Hepatocyte (in vitro differentiated cells): ENCODE measurements at regions not wholly inside any gene's neighbourhood (a gene's known extent, or its start where the extent isn't known, plus 50 kb on each side); places are given as distances from the start of the nearest gene placed in this dataset.

Source experiments
- DNase-seq: peaks from one replicate; pipeline ENCODE4 v3.0.0-alpha.2; 2016; ENCODE audit warnings: low spot score
- H2AFZ ChIP-seq: fragments of 200-600 bp; sonication (generic); 2 replicates; pipeline ENCODE4 v1.6.0; 2016; ENCODE audit warnings: antibody characterized with exemption, mild to moderate bottlenecking
- H3K27ac ChIP-seq: fragments of 200-600 bp; sonication (generic); 2 replicates; pipeline ENCODE4 v1.5.1; 2016; ENCODE audit warnings: mild to moderate bottlenecking
- H3K27me3 ChIP-seq: fragments of 200-600 bp; sonication (generic); 2 replicates; pipeline ENCODE4 v1.6.1; 2016
- H3K36me3 ChIP-seq: fragments of 200-600 bp; sonication (generic); replicated peaks from 2 replicates; pipeline ENCODE4 v1.5.1; 2016; ENCODE audit warnings: low read depth; ENCODE audit not compliant: insufficient read depth
- H3K4me1 ChIP-seq: fragments of 200-600 bp; sonication (generic); 2 replicates; pipeline ENCODE4 v1.5.1; 2016; ENCODE audit warnings: mild to moderate bottlenecking, moderate library complexity; ENCODE audit not compliant: insufficient read depth
- H3K4me2 ChIP-seq: fragments of 200-600 bp; sonication (generic); 2 replicates; pipeline ENCODE4 v1.6.0; 2016
- H3K4me3 ChIP-seq: fragments of 200-600 bp; sonication (generic); 2 replicates; pipeline ENCODE4 v1.5.1; 2016; ENCODE audit warnings: mild to moderate bottlenecking
- H3K79me2 ChIP-seq: fragments of 200-600 bp; sonication (generic); 2 replicates; pipeline ENCODE4 v1.6.0; 2017; ENCODE audit warnings: mild to moderate bottlenecking
- H3K9me2 ChIP-seq: fragments of 200-600 bp; sonication (generic); replicated peaks from 2 replicates; pipeline ENCODE4 v1.6.0; 2017; ENCODE audit warnings: mild to moderate bottlenecking; ENCODE audit not compliant: insufficient read depth
- H3K9me3 ChIP-seq: fragments of 200-600 bp; sonication (generic); 2 replicates; pipeline ENCODE4 v1.5.1; 2016; ENCODE audit warnings: low read depth, mild to moderate bottlenecking
- H4K20me1 ChIP-seq: fragments of 200-600 bp; sonication (generic); 2 replicates; pipeline ENCODE4 v1.6.0; 2016; ENCODE audit warnings: mild to moderate bottlenecking; ENCODE audit not compliant: insufficient read depth, poor library complexity, severe bottlenecking
- EZH2 ChIP-seq: fragments of 200-600 bp; sonication (generic); IDR thresholded peaks from 2 replicates; pipeline ENCODE4 v1.6.1; 2016; ENCODE audit warnings: antibody characterized with exemption, mild to moderate bottlenecking, borderline replicate concordance
- EZH2phosphoT487 ChIP-seq: fragments of 200-600 bp; sonication (generic); IDR thresholded peaks from one replicate; pipeline ENCODE4 v1.6.1; 2018; ENCODE audit warnings: antibody characterized with exemption, mild to moderate bottlenecking, low read depth, moderate library complexity; ENCODE audit not compliant: unreplicated experiment, severe bottlenecking
- WGBS: methylation state at CpG from one replicate; pipeline ENCODE4 v1.1.6; 2016; ENCODE audit warnings: low lambda C conversion rate; ENCODE audit errors: missing lambda C conversion rate; 5-methylcytosine and 5-hydroxymethylcytosine counted together
- TF ChIP-seq, protein P1 (sequence below): fragments of 200-600 bp; sonication (generic); IDR thresholded peaks from 2 replicates; pipeline ENCODE4 v1.5.1; 2016; ENCODE audit warnings: antibody characterized with exemption, mild to moderate bottlenecking; ENCODE audit not compliant: poor library complexity

DNA sequence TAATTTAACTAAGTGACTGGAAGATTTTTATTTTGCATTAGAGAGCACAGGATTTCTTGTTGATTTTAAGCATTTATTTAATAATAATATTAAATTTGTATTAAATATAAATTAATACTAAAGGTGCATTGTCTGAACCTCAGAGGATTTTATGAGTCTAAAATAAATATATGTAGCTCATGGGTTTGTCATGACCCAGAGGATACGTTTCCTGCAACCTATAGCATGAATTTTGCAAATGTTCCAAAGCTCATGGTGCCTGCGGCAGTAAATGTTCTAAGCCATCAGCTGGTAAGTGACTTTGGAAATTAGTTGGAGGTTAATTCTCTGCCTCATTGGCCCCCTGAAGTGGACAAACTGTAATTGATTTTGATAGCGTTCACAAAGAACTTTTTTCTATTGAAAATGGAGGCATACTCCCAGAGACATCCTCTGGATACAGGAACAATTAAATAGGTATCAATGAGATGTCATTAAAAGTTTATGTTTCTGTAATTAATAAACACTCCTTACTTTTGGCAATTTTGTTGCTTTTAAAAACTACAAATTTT, 397.4 kb downstream of the ANKRD7 start:
- DNase-seq, result no peak
- H3K9me2 ChIP-seq, result no peaks in the 10 kb centered on the region
- H3K9me3 ChIP-seq, result no peaks in the 10 kb centered on the region
- H3K36me3 ChIP-seq, result no peaks in the 10 kb centered on the region
- no peaks in the 10 kb centered on the region for H4K20me1 ChIP-seq
- H3K27me3 ChIP-seq, result no peaks in the 10 kb centered on the region
- no peak overlapping the region for H3K27ac ChIP-seq
- no peaks in the 10 kb centered on the region for H3K79me2 ChIP-seq
- H3K4me1 ChIP-seq, result no peaks in the 10 kb centered on the region
- TF ChIP-seq, protein P1, sequence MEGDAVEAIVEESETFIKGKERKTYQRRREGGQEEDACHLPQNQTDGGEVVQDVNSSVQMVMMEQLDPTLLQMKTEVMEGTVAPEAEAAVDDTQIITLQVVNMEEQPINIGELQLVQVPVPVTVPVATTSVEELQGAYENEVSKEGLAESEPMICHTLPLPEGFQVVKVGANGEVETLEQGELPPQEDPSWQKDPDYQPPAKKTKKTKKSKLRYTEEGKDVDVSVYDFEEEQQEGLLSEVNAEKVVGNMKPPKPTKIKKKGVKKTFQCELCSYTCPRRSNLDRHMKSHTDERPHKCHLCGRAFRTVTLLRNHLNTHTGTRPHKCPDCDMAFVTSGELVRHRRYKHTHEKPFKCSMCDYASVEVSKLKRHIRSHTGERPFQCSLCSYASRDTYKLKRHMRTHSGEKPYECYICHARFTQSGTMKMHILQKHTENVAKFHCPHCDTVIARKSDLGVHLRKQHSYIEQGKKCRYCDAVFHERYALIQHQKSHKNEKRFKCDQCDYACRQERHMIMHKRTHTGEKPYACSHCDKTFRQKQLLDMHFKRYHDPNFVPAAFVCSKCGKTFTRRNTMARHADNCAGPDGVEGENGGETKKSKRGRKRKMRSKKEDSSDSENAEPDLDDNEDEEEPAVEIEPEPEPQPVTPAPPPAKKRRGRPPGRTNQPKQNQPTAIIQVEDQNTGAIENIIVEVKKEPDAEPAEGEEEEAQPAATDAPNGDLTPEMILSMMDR, result no peak
- TF ChIP-seq EZH2 (no peak), EZH2phosphoT487 (no peak)
- WGBS, result 82% methylated on average over 3 of the region's 3 CpGs
- H3K4me3 ChIP-seq, result no peak overlapping the region
- no peak overlapping the region for H2AFZ ChIP-seq
- no peak overlapping the region for H3K4me2 ChIP-seq

DNA sequence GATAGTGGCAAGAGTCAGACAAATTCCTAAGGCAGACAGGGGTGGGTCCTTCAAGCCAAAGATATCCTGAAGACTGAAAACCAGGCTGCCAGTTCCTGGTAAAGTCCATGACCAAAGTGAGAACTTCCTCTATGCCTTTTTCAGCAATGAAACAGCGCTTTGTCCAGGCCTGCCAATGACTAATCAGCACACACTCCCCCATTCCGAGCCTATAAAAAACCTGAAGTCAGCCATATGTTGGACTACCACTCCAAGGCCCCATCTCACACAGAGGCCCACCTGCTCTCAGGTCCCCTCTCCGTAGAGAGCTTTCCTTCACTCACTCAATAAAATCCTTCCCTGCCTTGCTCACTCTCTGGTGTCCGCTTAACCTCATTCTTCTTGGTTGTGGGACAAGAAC, 402.2 kb downstream of the ANKRD7 start:
- no peak for TF ChIP-seq EZH2
- no peak for TF ChIP-seq EZH2phosphoT487
- TF ChIP-seq, protein P1, result no peak
- WGBS, result 86% methylated on average over 4 of the region's 4 CpGs

DNA sequence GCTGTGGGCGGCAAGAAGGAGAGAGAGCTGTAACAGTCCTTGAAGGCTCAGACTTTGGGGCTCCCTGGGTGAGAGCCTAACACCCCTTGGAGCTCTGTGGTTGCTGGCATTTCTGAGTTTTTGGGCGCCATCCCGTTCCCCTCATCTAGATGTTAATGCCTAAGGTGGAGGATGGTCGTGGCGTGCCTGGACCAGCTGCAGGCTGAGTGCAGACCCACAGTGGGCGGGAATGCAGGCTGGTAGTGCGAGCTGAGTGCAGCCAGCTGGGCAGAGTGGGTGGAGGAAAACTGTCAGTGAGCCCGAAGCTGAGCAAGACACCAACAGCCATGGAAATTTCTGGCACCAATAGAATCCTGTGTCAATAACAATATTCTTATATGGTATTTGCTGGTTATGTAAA, 403.0 kb downstream of the ANKRD7 start:
- H3K36me3 ChIP-seq, result no peaks in the 10 kb centered on the region
- no peaks in the 10 kb centered on the region for H4K20me1 ChIP-seq
- no peaks in the 10 kb centered on the region for H3K9me3 ChIP-seq
- H3K27me3 ChIP-seq, result no peaks in the 10 kb centered on the region
- H3K4me1 ChIP-seq, result no peaks in the 10 kb centered on the region
- TF ChIP-seq EZH2 (no peak), EZH2phosphoT487 (no peak)
- TF ChIP-seq, protein P1, result no peak
- H3K79me2 ChIP-seq, result no peaks in the 10 kb centered on the region
- H3K4me3 ChIP-seq, result no peak overlapping the region
- no peak overlapping the region for H2AFZ ChIP-seq
- WGBS, result 96% methylated on average over 8 of the region's 8 CpGs
- H3K27ac ChIP-seq, result no peak overlapping the region
- no peak for DNase-seq
- no peak overlapping the region for H3K4me2 ChIP-seq
- no peaks in the 10 kb centered on the region for H3K9me2 ChIP-seq

More for the DNA sequence above, 402.2 kb downstream of the ANKRD7 start:
- no peaks in the 10 kb centered on the region for H3K9me3 ChIP-seq
- H3K27ac ChIP-seq, result no peak overlapping the region
- no peak overlapping the region for H3K4me2 ChIP-seq
- H3K4me3 ChIP-seq, result no peak overlapping the region
- no peaks in the 10 kb centered on the region for H3K9me2 ChIP-seq
- no peaks in the 10 kb centered on the region for H3K4me1 ChIP-seq
- no peak for DNase-seq
- H4K20me1 ChIP-seq, result no peaks in the 10 kb centered on the region
- H3K79me2 ChIP-seq, result no peaks in the 10 kb centered on the region
- no peak overlapping the region for H2AFZ ChIP-seq
- H3K36me3 ChIP-seq, result no peaks in the 10 kb centered on the region
- H3K27me3 ChIP-seq, result no peaks in the 10 kb centered on the region
